Cardiac muscle cell (in vitro differentiated cells and primary cell): ENCODE measurements at regions not wholly inside any gene's neighbourhood (a gene's known extent, or its start where the extent isn't known, plus 50 kb on each side); places are given as distances from the start of the nearest gene placed in this dataset.

Source experiments
- DNase-seq, 2 donors: peaks; one replicate each; pipeline versions ENCODE4 v3.0.0 to v3.0.0-alpha.2; 2010 to 2017; ENCODE audit warnings: low read depth in 1 of 2, low spot score in 1 of 2
- H3K27ac ChIP-seq: fragments of 200-600 bp; sonication (generic); 2 replicates; pipeline ENCODE4 v1.5.1; 2016
- H3K27me3 ChIP-seq: fragments of 200-600 bp; sonication (generic); 2 replicates; pipeline ENCODE4 v1.6.0; 2016; ENCODE audit warnings: control low read depth
- H3K36me3 ChIP-seq: fragments of 200-600 bp; sonication (generic); 2 replicates; pipeline ENCODE4 v1.5.1; 2016; ENCODE audit warnings: control low read depth
- H3K4me1 ChIP-seq: fragments of 200-600 bp; sonication (generic); 2 replicates; pipeline ENCODE4 v1.8.1; 2017; ENCODE audit warnings: low read depth, mild to moderate bottlenecking, mixed run types
- H3K4me3 ChIP-seq: fragments of 200-600 bp; sonication (generic); 2 replicates; pipeline ENCODE4 v1.5.1; 2016; ENCODE audit warnings: mild to moderate bottlenecking
- H3K9me3 ChIP-seq: fragments of 200-600 bp; sonication (generic); 2 replicates; pipeline ENCODE4 v1.5.1; 2017; ENCODE audit warnings: low read depth, mild to moderate bottlenecking, control low read depth
- TF ChIP-seq, protein P1 (sequence below): IDR thresholded peaks from 2 replicates; pipeline ENCODE4 v1.5.1; 2012; ENCODE audit warnings: low read depth, mild to moderate bottlenecking, low read length

DNA sequence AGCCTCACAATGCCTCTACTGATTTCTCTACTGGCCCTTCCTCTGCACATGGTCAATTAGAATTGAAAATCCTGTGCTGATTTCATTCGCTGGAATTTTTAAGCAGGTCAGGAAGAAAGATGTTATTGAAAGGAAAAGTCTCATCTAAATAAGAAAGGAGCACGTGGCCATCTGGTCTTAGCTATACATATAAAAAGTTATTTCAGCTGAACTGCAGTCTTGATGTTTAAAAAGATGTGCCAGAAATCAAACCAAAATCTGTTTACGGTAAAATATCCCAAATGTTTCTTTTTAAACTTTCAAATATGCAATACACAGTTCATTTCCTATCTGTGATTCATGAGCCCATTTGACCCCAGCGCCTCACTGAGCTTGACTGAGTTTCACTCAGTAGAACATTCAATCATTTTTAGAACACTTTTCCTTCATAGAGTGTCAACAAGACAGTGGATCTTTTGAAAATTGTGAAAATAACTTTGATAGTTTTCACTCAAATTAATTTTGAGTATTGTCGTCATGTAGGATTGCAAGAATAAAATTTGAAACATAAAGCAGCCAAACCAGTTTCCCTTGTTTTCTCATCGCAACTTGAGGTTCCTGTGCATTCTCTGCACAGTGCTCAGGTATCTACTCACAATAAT, 293.6 kb downstream of the PTPRC start:
- Histone ChIP-seq H3K27me3 (no peaks in the 10 kb centered on the region), H3K36me3 (no peaks in the 10 kb centered on the region), H3K4me3 (no peak overlapping the region), H3K4me1 (peaks cover 12% of the 10 kb centered on the region), H3K9me3 (no peaks in the 10 kb centered on the region), H3K27ac (no peak overlapping the region)
- TF ChIP-seq, protein P1, sequence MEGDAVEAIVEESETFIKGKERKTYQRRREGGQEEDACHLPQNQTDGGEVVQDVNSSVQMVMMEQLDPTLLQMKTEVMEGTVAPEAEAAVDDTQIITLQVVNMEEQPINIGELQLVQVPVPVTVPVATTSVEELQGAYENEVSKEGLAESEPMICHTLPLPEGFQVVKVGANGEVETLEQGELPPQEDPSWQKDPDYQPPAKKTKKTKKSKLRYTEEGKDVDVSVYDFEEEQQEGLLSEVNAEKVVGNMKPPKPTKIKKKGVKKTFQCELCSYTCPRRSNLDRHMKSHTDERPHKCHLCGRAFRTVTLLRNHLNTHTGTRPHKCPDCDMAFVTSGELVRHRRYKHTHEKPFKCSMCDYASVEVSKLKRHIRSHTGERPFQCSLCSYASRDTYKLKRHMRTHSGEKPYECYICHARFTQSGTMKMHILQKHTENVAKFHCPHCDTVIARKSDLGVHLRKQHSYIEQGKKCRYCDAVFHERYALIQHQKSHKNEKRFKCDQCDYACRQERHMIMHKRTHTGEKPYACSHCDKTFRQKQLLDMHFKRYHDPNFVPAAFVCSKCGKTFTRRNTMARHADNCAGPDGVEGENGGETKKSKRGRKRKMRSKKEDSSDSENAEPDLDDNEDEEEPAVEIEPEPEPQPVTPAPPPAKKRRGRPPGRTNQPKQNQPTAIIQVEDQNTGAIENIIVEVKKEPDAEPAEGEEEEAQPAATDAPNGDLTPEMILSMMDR, result no peak
- DNase-seq, result no peak

DNA sequence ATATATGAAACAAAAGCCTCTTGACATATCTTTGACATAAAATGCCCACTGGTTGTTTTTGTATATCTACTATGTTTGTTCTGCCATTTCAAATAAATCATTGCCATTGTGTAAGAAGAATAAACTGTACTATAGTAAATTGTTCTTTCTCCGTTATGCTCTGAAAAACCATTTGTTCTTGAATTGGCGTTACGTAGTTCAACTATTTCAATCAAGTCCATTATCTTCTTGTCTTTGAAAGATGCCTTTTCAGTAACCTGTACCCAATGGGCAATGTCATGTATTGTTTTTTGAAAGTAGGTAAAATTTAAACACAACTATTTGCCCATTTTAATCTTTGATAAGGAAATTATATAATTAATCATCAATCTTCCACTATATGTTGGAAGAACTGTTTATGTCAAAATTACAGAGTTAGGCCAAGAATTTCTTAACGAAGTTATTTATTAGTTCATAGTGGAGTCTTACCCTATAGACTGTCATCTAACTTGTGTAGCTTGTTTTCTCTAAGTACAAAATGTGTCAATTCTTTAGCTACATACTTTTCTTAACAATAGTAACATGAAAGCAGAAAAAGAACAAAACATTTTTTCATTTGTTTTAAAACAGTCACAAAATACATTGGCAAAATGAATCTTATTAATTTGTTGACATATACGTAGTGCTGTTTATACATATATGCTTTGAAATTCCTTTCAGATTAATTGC, 294.8 kb downstream of the PTPRC start:
- Histone ChIP-seq H3K27me3 (no peaks in the 10 kb centered on the region), H3K9me3 (no peaks in the 10 kb centered on the region), H3K4me1 (peaks cover 12% of the 10 kb centered on the region), H3K36me3 (no peaks in the 10 kb centered on the region), H3K4me3 (no peak overlapping the region), H3K27ac (no peak overlapping the region)
- TF ChIP-seq, protein P1, result no peak
- no peak for DNase-seq

DNA sequence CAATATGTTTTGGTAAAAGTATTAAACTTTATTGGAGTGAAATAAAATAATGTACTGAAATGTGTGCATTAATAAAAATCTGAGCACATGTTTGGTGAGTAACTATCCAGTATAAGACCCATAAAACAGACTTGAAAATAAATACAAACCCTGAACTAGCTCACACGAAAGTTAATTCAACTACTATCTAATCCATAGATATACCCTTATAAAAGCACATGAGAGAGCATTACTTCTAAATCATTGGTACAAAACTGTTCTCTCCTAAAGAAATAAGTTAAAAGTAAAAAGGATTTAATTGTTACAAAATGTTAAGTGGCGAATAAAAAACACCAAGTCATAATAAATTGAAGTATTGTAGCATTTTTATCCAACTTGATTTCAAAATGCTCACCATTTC, 295.6 kb downstream of the PTPRC start:
- H3K27ac ChIP-seq, result no peak overlapping the region
- H3K27me3 ChIP-seq, result no peaks in the 10 kb centered on the region
- H3K4me3 ChIP-seq, result no peak overlapping the region

DNA sequence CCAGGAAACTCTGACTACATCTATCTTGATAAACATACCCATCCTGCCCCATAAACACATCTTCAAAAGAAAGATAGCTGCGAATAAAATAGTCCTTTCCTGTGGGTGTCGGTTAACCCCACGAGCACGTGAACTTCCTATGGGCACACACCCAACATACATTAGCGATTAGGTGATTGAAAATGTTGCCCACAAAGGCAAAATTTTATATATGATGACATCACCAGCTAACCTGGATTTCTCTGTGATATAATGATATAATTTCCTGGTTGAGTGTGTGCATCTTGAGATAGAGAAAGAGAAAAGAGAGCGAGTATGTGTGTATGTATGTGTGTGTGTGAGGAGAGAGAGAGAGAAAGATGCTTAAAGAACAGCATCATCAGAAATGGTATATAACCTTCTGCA, 296.1 kb downstream of the PTPRC start:
- TF ChIP-seq, protein P1, result no peak
- DNase-seq, result peak in 1 of 2 donors; percentile 46
- no peaks in the 10 kb centered on the region for H3K27me3 ChIP-seq
- no peaks in the 10 kb centered on the region for H3K9me3 ChIP-seq
- H3K36me3 ChIP-seq, result no peaks in the 10 kb centered on the region
- peaks cover 12% of the 10 kb centered on the region for H3K4me1 ChIP-seq
- no peak overlapping the region for H3K27ac ChIP-seq
- H3K4me3 ChIP-seq, result peak overlapping the region; percentile 23

More for the DNA sequence above, 295.6 kb downstream of the PTPRC start:
- Histone ChIP-seq H3K4me1 (peaks cover 12% of the 10 kb centered on the region), H3K36me3 (no peaks in the 10 kb centered on the region), H3K9me3 (no peaks in the 10 kb centered on the region)
- DNase-seq, result no peak
- TF ChIP-seq, protein P1, result no peak

DNA sequence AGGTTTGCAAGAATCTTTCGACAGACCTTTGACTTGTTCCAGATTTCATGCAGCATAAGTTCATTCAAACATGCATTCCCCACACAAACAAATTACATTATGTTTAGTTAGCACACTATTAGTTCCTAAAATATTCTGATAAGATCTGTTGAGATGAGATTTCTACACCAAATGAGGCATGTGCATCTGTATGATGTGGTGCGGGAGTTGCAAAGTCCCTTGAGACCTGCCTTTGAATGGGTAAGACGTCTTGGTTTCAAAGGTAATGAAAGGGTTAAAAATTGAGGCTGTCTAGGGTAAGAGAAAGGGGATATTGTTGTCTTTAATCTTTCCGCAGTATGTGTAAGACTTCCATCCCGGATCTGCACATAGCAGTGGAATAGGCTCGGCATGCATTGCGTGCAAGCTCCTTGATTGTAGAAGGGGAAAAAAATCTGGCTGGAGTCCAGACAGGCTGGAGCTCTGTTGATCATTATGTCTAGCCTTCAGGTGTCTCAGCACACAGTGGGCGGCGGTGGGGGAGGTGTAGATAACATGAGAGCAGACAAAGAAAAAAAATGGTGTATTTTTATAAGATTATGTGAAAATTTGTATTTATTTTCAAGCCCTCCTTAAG, 296.6 kb downstream of the PTPRC start:
- no peaks in the 10 kb centered on the region for H3K27me3 ChIP-seq
- H3K27ac ChIP-seq, result no peak overlapping the region
- peak; percentile 86 to 96 for DNase-seq
- H3K36me3 ChIP-seq, result no peaks in the 10 kb centered on the region
- no peaks in the 10 kb centered on the region for H3K9me3 ChIP-seq
- peaks cover 12% of the 10 kb centered on the region for H3K4me1 ChIP-seq
- peak overlapping the region; percentile 23 for H3K4me3 ChIP-seq
- TF ChIP-seq, protein P1, result no peak
